RPMI7951 (cell line): ENCODE measurements at regions not wholly inside any gene's neighbourhood (a gene's known extent, or its start where the extent isn't known, plus 50 kb on each side); places are given as distances from the start of the nearest gene placed in this dataset.

Experiments
- DNase-seq: peaks from one replicate; pipeline ENCODE4 v3.0.0-alpha.2; 2012; ENCODE audit warnings: low read depth

DNA sequence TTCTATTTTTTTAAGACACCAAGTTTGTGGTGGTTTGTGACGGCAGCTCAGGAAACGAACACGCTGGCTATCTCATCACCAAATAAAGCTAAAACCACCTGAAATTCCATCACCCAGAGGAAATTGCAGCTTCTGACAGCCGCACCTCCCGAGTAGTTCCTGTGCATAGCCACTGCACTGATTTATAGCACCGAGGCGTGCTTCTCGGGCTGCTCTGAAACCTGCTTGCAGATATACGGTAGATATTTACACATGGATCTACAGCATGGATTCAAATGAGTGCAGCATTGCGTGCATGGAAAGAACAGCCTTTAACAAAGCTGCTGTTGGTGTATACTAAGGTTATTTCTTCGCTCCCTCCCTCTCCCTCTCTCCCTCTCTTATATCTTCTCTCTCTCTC is 153.8 kb downstream of the PHF2 start:
- DNase-seq: no peak
